GM20000 (cell line): ENCODE measurements at regions not wholly inside any gene's neighbourhood (a gene's known extent, or its start where the extent isn't known, plus 50 kb on each side); places are given as distances from the start of the nearest gene placed in this dataset.

Source experiments
- DNase-seq: peaks from one replicate; pipeline ENCODE4 v3.0.0; 2012; ENCODE audit warnings: low spot score
- TF ChIP-seq, protein P1 (sequence below): IDR thresholded peaks from 2 replicates; pipeline ENCODE4 v1.5.1; 2012; ENCODE audit warnings: mild to moderate bottlenecking, control low read depth; ENCODE audit errors: extremely low read depth, missing control alignments

DNA sequence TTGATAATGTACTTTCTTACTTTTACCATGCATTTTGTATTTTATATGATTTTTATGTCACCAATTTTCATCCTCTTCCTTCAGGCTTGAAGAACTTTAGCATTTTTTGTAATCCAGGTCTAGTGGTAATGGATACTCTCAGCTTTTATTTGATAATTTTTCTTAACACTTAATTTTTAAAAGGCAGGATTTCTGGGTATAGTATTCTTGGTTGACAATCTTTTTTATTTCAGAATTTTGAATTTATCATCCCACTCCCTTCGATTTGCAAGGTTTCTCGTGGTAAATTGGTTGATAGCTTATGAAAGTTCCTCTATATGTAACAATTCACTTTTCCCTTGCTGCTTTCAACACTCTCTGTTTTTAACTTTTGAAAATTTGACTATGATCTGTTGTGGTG, 363.7 kb downstream of the HTR7 start:
- DNase-seq, result no peak
- TF ChIP-seq, protein P1, sequence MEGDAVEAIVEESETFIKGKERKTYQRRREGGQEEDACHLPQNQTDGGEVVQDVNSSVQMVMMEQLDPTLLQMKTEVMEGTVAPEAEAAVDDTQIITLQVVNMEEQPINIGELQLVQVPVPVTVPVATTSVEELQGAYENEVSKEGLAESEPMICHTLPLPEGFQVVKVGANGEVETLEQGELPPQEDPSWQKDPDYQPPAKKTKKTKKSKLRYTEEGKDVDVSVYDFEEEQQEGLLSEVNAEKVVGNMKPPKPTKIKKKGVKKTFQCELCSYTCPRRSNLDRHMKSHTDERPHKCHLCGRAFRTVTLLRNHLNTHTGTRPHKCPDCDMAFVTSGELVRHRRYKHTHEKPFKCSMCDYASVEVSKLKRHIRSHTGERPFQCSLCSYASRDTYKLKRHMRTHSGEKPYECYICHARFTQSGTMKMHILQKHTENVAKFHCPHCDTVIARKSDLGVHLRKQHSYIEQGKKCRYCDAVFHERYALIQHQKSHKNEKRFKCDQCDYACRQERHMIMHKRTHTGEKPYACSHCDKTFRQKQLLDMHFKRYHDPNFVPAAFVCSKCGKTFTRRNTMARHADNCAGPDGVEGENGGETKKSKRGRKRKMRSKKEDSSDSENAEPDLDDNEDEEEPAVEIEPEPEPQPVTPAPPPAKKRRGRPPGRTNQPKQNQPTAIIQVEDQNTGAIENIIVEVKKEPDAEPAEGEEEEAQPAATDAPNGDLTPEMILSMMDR, result no peak

DNA sequence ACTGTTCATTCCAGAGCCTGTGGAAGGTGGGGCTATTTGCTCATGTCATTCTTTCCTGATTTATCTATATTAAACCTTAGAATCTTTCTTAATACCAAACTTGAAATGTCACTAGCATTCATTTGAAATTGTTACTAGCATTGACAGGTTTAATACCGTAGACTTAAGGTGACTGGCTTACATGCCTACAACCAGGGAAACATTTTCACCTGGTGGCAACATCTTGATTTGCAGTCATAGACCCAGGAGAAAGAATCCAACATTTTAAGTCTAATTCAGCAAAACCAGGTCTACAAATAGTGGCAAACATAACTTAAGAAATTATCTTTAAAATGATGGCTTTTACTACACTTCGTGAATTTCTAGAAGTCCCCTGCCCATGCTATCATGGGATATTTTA, 353.7 kb downstream of the HTR7 start:
- TF ChIP-seq, protein P1, result no peak
- DNase-seq, result no peak

DNA sequence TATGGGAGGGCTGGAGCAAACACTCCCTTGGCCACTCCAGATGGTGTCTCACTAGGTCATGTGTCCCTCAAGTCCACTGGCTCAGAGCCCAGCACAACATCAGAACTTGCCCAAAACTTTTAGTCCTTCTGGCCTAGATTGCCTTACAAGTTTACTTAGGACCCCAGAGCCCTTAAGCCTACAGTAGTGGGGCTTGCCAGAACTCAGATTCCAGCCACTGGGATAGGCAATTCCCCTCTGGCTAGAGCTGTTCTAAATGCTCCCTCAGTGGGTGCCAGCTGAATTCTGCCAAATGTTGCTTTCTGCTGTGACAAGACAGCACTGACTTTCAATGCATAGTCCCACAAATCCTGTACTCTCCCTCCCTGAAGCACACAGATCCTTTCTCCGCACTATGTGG, 331.1 kb downstream of the HTR7 start:
- DNase-seq, result no peak
- TF ChIP-seq, protein P1, result no peak

DNA sequence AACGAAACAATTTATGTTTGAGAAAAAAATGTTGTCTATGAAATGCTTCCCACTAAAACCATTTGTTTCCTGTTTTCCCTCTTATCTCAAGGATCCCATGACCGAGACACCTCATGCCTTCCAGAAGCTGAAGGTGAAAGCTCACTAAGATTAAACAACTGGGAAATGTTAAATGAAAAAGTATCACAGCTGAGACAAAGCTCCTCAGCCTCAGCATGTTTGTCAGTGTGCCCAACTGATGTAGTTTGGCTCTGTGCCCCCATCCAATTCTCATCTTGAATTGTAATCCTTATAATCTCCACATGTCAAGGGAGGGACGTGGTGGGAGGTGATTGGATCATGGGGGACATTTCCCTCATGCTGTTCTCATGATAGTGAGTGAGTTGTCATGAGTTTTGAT, 327.3 kb downstream of the HTR7 start:
- TF ChIP-seq, protein P1, result no peak
- no peak for DNase-seq

DNA sequence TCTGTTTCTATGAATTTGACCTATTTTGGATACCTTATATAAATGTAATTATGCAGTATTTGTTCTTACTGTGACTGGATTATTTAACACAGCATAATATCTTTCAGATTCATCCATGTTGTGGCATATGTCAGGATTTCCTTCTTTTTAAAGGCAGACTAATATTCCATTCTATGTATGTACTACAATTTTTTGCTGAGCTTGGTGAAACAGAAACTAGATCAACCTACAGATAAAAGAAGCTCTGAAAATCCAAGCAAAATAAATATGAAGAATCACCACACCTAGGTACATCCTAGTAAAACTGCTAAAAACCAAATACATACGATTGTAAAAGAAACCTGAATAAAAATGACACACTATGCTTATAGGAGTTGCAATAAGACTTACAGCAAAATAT, 300.5 kb downstream of the HTR7 start:
- no peak for DNase-seq
- TF ChIP-seq, protein P1, result no peak

DNA sequence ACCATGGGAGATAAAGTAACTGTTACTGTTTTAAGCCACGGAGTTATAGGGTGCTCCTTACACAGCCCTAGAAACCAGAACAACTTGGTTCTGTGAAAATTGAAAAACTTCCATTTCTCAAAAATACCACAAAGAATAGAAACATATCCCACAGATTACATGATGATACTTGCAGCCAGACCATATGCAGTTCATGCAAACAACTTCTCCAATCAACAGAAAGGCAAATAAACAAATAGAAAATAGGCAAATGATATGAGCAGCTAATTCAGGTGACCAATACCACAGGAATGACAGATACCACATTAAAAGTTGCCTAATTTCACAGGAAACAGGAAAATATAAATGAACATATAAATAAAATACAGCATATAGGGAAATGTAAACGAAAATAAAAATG, 297.5 kb downstream of the HTR7 start:
- TF ChIP-seq, protein P1, result no peak
- DNase-seq, result no peak

DNA sequence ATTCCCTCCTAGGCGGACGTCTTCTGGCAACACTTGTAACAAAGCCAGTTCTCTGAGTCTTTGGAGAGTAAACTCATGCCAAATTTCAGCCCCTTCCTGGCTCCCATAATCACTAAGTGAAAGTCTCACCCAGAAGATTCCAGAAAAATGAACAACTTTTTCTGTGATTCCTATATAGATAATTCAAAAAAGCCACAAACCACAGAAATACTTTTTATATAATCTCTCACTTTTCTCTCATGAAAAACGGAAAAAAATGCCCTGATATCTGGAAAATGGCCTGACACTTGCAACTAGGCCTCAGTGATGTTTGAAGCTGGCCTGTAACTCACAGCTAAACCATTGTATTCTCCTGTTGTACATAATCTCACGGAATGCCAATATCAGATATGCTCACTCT, 296.2 kb downstream of the HTR7 start:
- DNase-seq, result no peak
- TF ChIP-seq, protein P1, result no peak
